Nucleus accumbens (tissue), 56 donors: ENCODE measurements at regions not wholly inside any gene's neighbourhood (a gene's known extent, or its start where the extent isn't known, plus 50 kb on each side); places are given as distances from the start of the nearest gene placed in this dataset.

Experiments used
- DNase-seq, 56 donors: peaks; one replicate each; lab custom pipeline; 2025; lab: John Stamatoyannopoulos, UW

GRCh38 chr2:129467012-129467779, 512.3 kb upstream of the RAB6C start:
- DNase-seq = no peak

- no peak for DNase-seq
Observed at GRCh38 chr2:129467941-129468340, 511.5 kb upstream of the RAB6C start.

GRCh38 chr2:129468879-129469278, 510.6 kb upstream of the RAB6C start:
- no peak for DNase-seq

GRCh38 chr2:129469389-129469788, 510.1 kb upstream of the RAB6C start:
- no peak for DNase-seq

- peak in 11 of 56 donors; percentile 21 to 56 (median 33) for DNase-seq
Observed at GRCh38 chr2:129469871-129470270, 509.6 kb upstream of the RAB6C start.

GRCh38 chr2:129478902-129479517, 500.5 kb upstream of the RAB6C start:
- no peak for DNase-seq

- DNase-seq = no peak
Observed at GRCh38 chr2:129479892-129480291, 499.6 kb upstream of the RAB6C start.

GRCh38 chr2:129480790-129481189, 498.7 kb upstream of the RAB6C start:
- no peak for DNase-seq

- no peak for DNase-seq
Observed at GRCh38 chr2:129481306-129482219, 497.9 kb upstream of the RAB6C start.

GRCh38 chr2:129482626-129483025, 496.8 kb upstream of the RAB6C start:
- no peak for DNase-seq

- peak in 12 of 56 donors; percentile 16 to 52 (median 30) for DNase-seq
Observed at GRCh38 chr2:129483366-129483765, 496.1 kb upstream of the RAB6C start.

GRCh38 chr2:129484999-129485897, 494.2 kb upstream of the RAB6C start:
- DNase-seq = no peak

GRCh38 chr2:129488376-129488775, 491.1 kb upstream of the RAB6C start:
- DNase-seq = no peak

- no peak for DNase-seq
Observed at GRCh38 chr2:129490641-129491040, 488.8 kb upstream of the RAB6C start.

GRCh38 chr2:129491308-129491707, 488.2 kb upstream of the RAB6C start:
- no peak for DNase-seq

- no peak for DNase-seq
Observed at GRCh38 chr2:129492548-129492947, 486.9 kb upstream of the RAB6C start.

- DNase-seq = no peak
Observed at GRCh38 chr2:129499747-129500146, 479.7 kb upstream of the RAB6C start.

GRCh38 chr2:129502781-129503180, 476.7 kb upstream of the RAB6C start:
- DNase-seq = no peak

GRCh38 chr2:129504646-129505045, 474.8 kb upstream of the RAB6C start:
- DNase-seq = no peak

GRCh38 chr2:129518937-129519336, 460.5 kb upstream of the RAB6C start:
- DNase-seq = no peak
